ENCODE measurements at regions not wholly inside any gene's neighbourhood (a gene's known extent, or its start where the extent isn't known, plus 50 kb on each side); places are given as distances from the start of the nearest gene placed in this dataset.

GRCh38 chr16:54365990-54366634 is 79.5 kb upstream of the IRX3 start:
- no peak for DNase-seq (ENCODE audit: low spot score)

- no peak for DNase-seq (ENCODE audit: low spot score)
Observed at GRCh38 chr16:54363766-54364165, 77.2 kb upstream of the IRX3 start.

DNA sequence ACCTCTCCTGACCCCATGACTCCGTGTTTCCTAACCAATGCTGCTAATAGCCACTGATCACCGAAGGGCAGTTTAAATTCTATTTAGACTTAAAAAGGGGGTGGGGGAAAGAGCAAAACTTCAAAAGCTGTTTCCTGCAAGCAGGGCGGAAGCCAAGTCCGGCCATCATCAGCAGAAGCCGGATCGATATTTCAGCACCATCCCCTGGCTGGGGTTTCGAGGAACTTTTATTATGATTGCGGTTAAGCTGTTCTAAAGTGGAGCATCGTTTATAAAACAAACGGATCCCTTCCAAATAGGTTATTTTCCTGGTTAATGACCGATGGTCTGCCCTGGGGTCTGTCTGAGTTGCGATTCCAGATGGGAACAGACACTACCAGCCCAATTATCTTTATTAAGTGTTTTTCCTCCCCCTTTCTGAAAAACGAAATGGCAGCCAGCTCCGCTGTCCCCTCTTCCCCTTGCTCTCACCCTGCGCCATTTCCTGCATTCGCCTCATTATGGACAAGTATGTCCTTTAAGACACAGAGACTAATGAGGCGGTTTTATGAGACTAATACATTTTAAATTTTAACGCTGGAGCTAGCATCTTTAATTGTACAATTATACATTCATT is 76.1 kb upstream of the IRX3 start:
- no peak for DNase-seq (ENCODE audit: low spot score)

- no peak for DNase-seq (ENCODE audit: low spot score)
Observed at GRCh38 chr16:54361246-54361645, 74.7 kb upstream of the IRX3 start.

DNA sequence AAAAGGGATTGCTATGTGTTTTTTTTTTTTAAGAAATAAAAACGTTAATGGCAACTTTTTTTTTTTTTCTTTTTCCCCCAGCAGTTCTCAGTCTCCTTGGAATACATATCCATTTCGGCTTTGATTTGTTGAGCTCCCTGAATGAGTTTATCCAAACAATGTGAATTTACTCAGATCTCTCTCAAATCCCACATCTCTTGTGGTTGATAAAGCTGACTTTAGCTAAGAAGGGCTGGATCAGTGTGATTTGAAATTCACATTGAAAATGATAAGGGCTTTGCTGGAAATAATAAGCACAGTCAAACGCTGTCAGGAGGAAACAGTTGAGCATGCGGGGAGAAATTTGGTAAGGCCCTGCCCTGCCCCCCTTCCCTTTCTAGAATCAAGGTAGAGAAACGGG is 74.1 kb upstream of the IRX3 start:
- DNase-seq (ENCODE audit: low spot score): no peak

DNA sequence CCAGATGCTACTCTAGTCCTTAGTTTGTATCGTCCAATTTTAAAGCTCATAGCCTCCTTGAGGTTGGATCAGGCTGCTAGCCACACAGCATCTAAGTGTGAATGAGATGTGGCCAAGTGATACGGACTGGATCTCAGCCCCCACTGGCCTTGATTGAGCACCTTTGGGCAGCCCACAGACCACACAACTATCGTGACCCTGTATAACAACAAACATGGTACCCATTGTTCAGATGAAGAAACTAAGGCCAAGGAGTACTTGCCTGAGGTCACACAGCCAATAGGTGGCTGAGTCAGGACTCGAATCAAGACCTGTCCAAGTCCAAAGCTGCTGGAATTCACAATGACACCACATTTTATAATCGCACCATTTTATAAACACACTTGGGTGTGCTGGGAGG is 73.0 kb upstream of the IRX3 start:
- DNase-seq (ENCODE audit: low spot score): no peak

DNA sequence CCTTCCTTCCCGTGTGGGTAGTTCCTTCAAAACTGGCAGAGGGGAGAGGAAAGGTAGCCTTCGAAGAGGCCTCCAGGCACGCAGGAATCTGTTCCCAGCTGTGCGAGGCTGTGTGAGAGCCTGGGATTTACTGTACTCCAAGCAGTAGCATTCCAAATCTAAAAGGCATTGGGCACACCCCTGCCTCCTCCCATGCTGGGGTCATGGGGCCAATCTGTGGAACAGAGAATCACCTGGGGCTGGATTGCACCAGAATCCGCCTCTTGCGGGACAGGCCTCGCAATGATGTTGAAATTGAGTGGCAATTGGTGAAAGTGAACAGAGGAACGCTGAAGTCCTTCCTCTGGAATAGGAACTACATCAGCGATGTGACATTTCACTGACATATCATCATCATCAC is 72.5 kb upstream of the IRX3 start:
- DNase-seq (ENCODE audit: low spot score): no peak

DNA sequence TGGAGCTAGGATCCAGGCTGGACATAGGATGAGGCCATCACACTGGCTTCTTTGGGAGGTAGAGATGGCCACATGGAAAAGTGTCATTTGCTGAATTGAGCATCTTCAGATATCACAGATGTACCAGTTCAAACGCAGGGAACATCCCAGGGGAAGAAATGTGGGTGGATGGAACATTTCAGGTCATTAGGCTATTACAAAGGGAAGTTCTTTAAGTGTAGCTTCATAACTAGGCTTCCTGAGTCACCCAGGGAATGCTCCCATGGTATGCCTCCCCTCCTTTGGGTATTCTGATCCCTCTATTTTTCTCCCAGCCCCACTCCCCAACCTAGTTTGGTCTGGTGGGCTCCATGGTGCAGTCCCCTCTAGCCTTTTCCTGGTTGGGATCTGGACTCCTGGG is 69.8 kb upstream of the IRX3 start:
- DNase-seq (ENCODE audit: low spot score): no peak

GRCh38 chr16:54355251-54355650 is 68.7 kb upstream of the IRX3 start:
- no peak for DNase-seq (ENCODE audit: low spot score)

- DNase-seq (ENCODE audit: low spot score): no peak
Observed at GRCh38 chr16:54353097-54353496, 66.5 kb upstream of the IRX3 start.

- no peak for DNase-seq (ENCODE audit: low spot score)
Observed at GRCh38 chr16:54351171-54351570, 64.6 kb upstream of the IRX3 start.

- no peak for DNase-seq (ENCODE audit: low spot score)
Observed at GRCh38 chr16:54347961-54348360, 61.4 kb upstream of the IRX3 start.

DNA sequence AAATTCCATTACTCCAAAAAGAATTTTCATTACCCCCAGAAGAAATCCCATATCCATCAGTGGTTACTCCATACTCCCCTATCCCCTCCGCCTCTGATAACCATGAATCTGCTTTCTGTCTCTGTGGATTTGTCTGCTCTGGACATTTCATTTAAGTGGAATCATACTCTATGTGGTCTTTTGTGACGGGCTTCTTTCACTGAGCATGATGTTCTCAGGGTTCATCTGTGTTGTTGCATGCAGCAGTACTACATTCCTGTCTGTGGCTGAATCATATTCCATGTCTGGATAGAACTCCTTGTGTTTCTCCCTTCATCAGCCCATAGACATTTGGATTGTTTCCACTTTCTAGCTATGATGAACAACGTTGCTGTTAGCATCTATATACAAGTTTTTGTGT is 59.5 kb upstream of the IRX3 start:
- no peak for DNase-seq (ENCODE audit: low spot score)

DNA sequence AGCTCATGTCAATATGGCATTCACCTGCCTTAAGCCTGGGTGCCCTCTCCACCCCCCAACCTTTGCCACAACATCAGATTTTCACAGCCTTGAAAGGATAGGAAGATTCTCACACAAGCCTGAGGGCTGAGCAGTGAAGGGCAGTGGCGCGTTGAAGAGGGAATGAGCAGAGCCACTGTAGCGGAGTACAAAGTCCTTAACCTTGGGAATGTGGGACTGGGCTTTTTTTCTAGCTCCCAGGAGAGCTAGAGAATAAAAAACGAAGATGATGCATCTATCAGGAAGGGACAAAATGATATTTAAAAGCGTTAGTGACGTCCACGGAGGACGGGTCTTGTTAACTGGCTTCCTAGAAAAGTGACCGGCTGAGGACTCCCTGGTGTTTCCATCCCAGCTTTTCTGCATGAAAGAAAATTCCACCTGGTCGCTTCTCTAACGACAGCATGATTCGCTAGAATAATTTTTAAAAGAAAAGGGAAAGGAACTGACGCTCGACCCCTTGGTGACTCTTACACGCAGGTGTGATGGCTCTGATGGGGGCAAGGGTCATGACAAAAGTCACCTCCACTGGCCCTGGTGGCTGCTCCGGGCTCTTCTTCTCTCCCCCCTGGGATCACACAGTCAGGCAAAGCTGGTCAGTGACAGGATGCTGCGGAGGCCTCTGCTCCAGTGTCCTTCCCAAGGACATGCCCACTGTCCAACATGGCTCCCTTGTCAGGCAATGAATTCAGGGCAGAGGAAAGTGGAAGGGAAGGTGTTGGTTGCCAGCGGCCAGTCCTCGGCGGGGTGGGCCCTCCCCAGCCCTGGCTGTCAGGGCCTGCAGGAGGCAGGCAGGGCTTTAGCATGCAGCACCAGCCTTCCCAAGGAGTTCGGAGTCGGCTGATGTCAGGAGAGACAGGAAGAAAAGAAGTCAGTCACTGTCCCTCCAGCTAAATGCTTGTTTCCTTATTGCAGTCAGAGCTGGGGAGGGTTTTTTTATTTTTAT is 58.4 kb upstream of the IRX3 start:
- no peak for DNase-seq (ENCODE audit: low spot score)

DNA sequence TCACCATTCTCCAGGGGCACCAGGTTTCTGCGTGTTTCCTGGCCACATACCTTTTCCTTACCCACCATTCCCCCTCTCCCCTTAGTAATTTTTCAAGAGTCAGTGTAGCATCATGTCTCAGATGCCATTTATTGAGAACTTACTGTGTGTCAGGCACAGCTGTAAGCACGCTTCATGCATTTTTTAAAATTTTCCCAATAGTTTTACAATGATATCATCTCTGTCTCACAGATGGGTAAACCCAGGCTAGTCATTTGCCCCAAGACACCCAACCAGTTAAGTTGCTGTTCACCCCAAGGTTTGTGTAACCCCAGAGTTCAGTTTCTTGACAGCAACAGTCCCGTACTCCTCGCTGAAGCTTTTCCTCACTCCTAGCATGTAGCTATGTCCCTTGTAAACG is 56.4 kb upstream of the IRX3 start:
- DNase-seq (ENCODE audit: low spot score): no peak

DNA sequence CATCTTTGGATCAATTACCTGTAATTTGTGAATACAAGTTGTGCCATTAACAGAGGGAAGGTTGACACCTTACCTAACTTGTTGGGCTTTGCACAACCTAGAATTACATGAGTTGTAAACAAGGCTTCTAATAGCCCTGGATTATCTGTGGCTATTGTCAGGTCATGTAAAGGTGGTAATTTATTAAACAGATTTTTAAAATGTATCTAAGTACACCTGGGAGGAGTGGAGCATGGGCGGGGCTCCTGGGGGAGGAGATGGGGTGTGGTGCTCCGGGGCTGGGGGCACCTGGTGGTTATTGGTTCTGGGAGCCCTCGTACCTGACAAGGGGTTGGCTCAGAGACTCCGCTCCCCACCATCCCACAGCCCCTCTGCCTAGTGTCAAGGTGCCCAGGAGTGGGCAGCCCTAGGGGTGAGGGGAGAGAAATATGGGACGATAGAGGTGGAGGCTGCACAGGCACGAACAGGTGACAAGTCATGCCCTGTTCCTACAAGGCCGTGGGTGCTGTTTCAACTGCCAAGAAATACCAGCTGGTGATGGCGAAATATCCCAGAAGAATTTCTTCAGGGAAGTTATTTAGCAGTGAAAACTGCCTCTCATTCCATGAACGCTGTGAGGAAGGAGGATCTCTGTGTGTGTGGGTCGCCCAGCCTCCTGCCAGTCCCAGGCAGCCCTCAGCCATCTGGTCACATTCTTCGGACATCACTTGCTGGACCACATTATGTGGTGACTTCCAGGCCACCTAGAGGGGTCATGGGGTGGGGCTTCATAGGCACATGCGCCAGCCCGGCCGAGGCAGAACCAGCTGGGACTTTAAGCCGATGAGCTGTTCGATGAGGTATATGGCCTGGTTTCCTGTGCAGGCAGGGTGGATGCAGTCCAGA is 55.5 kb upstream of the IRX3 start:
- DNase-seq (ENCODE audit: low spot score): no peak

- DNase-seq (ENCODE audit: low spot score): no peak
Observed at GRCh38 chr16:54340531-54340930, 53.9 kb upstream of the IRX3 start.

- DNase-seq (ENCODE audit: low spot score): no peak
Observed at GRCh38 chr16:54336631-54337204, 50.1 kb upstream of the IRX3 start.

Data from COLO829 (cell line).